B cell (primary cell): ENCODE measurements at regions not wholly inside any gene's neighbourhood (a gene's known extent, or its start where the extent isn't known, plus 50 kb on each side); places are given as distances from the start of the nearest gene placed in this dataset.

Source experiments
- ATAC-seq: fragments of 200-7000 bp; cut with Tn5 transposase; one replicate; pipeline ENCODE4 v1.10.0; 2021; ENCODE audit warnings: low read depth, mild to moderate bottlenecking, moderate number of reproducible peaks, moderate library complexity
- CTCF ChIA-PET: fragments of 350-600 bp; sonication (Branson Sonifier 250); formaldehyde crosslinking; loops from one replicate; lab custom pipeline; 2021; ENCODE audit warnings: antibody characterized with exemption, inconsistent platforms; lab: Charles Lee
- POLR2A ChIA-PET: fragments of 350-600 bp; sonication (Branson Sonifier 250); formaldehyde crosslinking; loops from one replicate; lab custom pipeline; 2021; ENCODE audit warnings: antibody characterized with exemption; lab: Charles Lee
- DNase-seq: peaks from one replicate; pipeline ENCODE4 v3.0.0; 2013
- H2AFZ ChIP-seq: 2 replicates; pipeline ENCODE4 v1.6.1; 2012; ENCODE audit warnings: mild to moderate bottlenecking, low read depth, low read length; ENCODE audit not compliant: insufficient read depth, poor library complexity, severe bottlenecking
- H3K27ac ChIP-seq, 2 donors: 1 replicate in 1 of 2; 2 replicates in 1 of 2; pipeline ENCODE4 v1.5.1; 2012 to 2013; ENCODE audit warnings: low read length in 2 of 2, mild to moderate bottlenecking in 2 of 2, moderate library complexity in 1 of 2
- H3K27me3 ChIP-seq, 4 experiments: fragments of 200-600 bp in 1 of 4; sonication (generic) in 1 of 4; replicated peaks in 1 of 4; 1 replicate in 2 of 4; 2 replicates in 2 of 4; pipeline versions ENCODE4 v1.6.1 to v1.7.0; 2013 to 2016; ENCODE audit warnings: low read length in 3 of 4, mild to moderate bottlenecking in 2 of 4, mixed read lengths in 1 of 4, moderate library complexity in 1 of 4; ENCODE audit not compliant: insufficient read depth in 4 of 4, control insufficient read depth in 3 of 4; ENCODE audit errors: control extremely low read depth in 1 of 4
- H3K36me3 ChIP-seq, 2 experiments: replicated peaks in 1 of 2; 1 replicate in 1 of 2; 2 replicates in 1 of 2; pipeline versions ENCODE4 v1.6.1 to v1.7.1; 2013; ENCODE audit warnings: low read length in 1 of 2; ENCODE audit not compliant: insufficient read depth in 2 of 2, control insufficient read depth in 1 of 2; ENCODE audit errors: control extremely low read depth in 1 of 2, extremely low read depth in 1 of 2
- H3K4me1 ChIP-seq, 2 donors: fragments of 200-600 bp in 1 of 2; sonication (generic) in 1 of 2; 1 replicate in 1 of 2; 2 replicates in 1 of 2; pipeline versions ENCODE4 v1.5.1 to v1.6.1; 2013 to 2017; ENCODE audit warnings: low read length in 2 of 2; ENCODE audit not compliant: control insufficient read depth in 2 of 2, insufficient read depth in 2 of 2
- H3K4me2 ChIP-seq: replicated peaks from 2 replicates; pipeline ENCODE3; 2012; ENCODE audit warnings: mild to moderate bottlenecking, low read depth, low read length; ENCODE audit not compliant: poor library complexity, severe bottlenecking
- H3K4me3 ChIP-seq, 5 experiments: fragments of 200-600 bp in 1 of 5; sonication (generic) in 1 of 5; 1 replicate in 3 of 5; 2 replicates in 2 of 5; pipeline versions ENCODE4 v1.5.1 to v1.7.0; 2011 to 2016; ENCODE audit warnings: low read length in 4 of 5, mild to moderate bottlenecking in 4 of 5, low read depth in 2 of 5, control low read depth in 1 of 5, moderate library complexity in 1 of 5; ENCODE audit not compliant: insufficient read depth in 1 of 5; ENCODE audit errors: control extremely low read depth in 1 of 5, extremely low read depth in 1 of 5
- H3K79me2 ChIP-seq: fragments of 200-600 bp; sonication (generic); one replicate; pipeline ENCODE4 v1.6.0; 2016; ENCODE audit warnings: low read length; ENCODE audit not compliant: control insufficient read depth, insufficient read depth
- H3K9ac ChIP-seq: fragments of 200-600 bp; sonication (generic); 2 replicates; pipeline ENCODE4 v1.6.1; 2017; ENCODE audit warnings: mild to moderate bottlenecking, low read length, moderate library complexity
- H3K9me3 ChIP-seq, 3 donors: one replicate each; pipeline versions ENCODE4 v1.6.1 to v1.7.1; 2013; ENCODE audit warnings: low read length in 2 of 3; ENCODE audit not compliant: control insufficient read depth in 2 of 3, insufficient read depth in 1 of 3; ENCODE audit errors: control extremely low read depth in 1 of 3
- H4K20me1 ChIP-seq: 2 replicates; pipeline ENCODE4 v1.6.0; 2012; ENCODE audit warnings: mild to moderate bottlenecking, low read length; ENCODE audit not compliant: insufficient read depth, control insufficient read depth, poor library complexity, severe bottlenecking
- H3K27ac Mint-ChIP-seq: one replicate; pipeline ENCODE4 v1.8.0; 2021; ENCODE audit warnings: mixed read lengths
- H3K27me3 Mint-ChIP-seq: one replicate; pipeline ENCODE4 v1.8.0; 2021; ENCODE audit warnings: mixed read lengths
- H3K4me1 Mint-ChIP-seq: one replicate; pipeline ENCODE4 v1.8.0; 2021; ENCODE audit warnings: mixed read lengths
- H3K4me3 Mint-ChIP-seq: one replicate; pipeline ENCODE4 v1.8.0; 2021; ENCODE audit warnings: mixed read lengths
- H3K9me3 Mint-ChIP-seq: one replicate; pipeline ENCODE4 v1.8.0; 2022; ENCODE audit warnings: mixed read lengths; ENCODE audit not compliant: insufficient read depth
- EZH2 ChIP-seq: IDR thresholded peaks from 2 replicates; pipeline ENCODE4 v1.6.1; 2012; ENCODE audit warnings: borderline replicate concordance, low read depth, mild to moderate bottlenecking, moderate library complexity, low read length; ENCODE audit not compliant: insufficient read depth, poor library complexity, severe bottlenecking
- WGBS: methylation state at CpG from one replicate; pipeline ENCODE4 v1.1.5; 2013; ENCODE audit warnings: missing lambda C conversion rate; ENCODE audit not compliant: insufficient coverage; 5-methylcytosine and 5-hydroxymethylcytosine counted together
- intact Hi-C: fragments of 100-400 bp; cut with micrococcal nuclease; formaldehyde crosslinking; loops from one replicate; pipeline ENCODE4 v1.10.0; 2022
- TF ChIP-seq, protein P1 (sequence below): fragments of 200-600 bp; IDR thresholded peaks from one replicate; pipeline ENCODE4 v1.8.0; 2022; ENCODE audit warnings: antibody characterized with exemption, mild to moderate bottlenecking

DNA sequence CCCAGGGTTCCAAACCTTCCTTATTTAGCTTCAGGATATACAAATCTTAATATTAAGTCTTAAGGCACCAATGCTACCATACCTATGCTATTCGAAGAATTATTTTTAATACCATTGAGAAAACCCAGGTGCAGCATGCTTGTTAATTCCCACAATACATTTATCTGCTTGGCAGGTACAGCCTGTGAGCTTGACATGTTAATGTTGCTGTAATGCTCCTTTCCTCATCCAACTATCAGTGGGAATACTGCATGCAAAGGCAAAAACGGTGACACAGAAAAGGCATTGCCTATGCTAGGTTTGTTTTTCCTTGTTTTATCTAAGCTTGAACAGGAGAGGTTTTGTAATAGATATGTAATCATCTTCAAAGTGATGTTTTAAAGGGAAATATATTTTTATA lies 135.7 kb upstream of the COX7C start:
- no peaks in the 10 kb centered on the region for H3K4me1 ChIP-seq
- POLR2A ChIA-PET, result no interaction called here

GRCh38 chr5:86493777-86494176 lies 124.0 kb upstream of the COX7C start:
- Histone ChIP-seq H3K27me3 (no peaks in the 10 kb centered on the region), H3K4me2 (no peak overlapping the region), H3K4me1 (no peaks in the 10 kb centered on the region), H3K27ac (no peak overlapping the region), H3K9me3 (no peaks in the 10 kb centered on the region), H3K36me3 (no peaks in the 10 kb centered on the region), H3K4me3 (no peak overlapping the region), H3K79me2 (no peaks in the 10 kb centered on the region), H2AFZ (no peak overlapping the region), H3K9ac (no peak overlapping the region), H4K20me1 (no peaks in the 10 kb centered on the region)
- no peak for ATAC-seq
- ChIA-PET CTCF (no interaction called here), POLR2A (no interaction called here)
- Mint-ChIP-seq H3K4me1 (no peaks in the 10 kb centered on the region), H3K27me3 (no peaks in the 10 kb centered on the region), H3K4me3 (no peak overlapping the region), H3K9me3 (no peaks in the 10 kb centered on the region), H3K27ac (no peak overlapping the region)
- DNase-seq, result no peak
- intact Hi-C loops, result no loop called here
- TF ChIP-seq, protein P1, sequence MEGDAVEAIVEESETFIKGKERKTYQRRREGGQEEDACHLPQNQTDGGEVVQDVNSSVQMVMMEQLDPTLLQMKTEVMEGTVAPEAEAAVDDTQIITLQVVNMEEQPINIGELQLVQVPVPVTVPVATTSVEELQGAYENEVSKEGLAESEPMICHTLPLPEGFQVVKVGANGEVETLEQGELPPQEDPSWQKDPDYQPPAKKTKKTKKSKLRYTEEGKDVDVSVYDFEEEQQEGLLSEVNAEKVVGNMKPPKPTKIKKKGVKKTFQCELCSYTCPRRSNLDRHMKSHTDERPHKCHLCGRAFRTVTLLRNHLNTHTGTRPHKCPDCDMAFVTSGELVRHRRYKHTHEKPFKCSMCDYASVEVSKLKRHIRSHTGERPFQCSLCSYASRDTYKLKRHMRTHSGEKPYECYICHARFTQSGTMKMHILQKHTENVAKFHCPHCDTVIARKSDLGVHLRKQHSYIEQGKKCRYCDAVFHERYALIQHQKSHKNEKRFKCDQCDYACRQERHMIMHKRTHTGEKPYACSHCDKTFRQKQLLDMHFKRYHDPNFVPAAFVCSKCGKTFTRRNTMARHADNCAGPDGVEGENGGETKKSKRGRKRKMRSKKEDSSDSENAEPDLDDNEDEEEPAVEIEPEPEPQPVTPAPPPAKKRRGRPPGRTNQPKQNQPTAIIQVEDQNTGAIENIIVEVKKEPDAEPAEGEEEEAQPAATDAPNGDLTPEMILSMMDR, result no peak
- TF ChIP-seq EZH2, result no peak
- WGBS, result no CpG with 5 or more reads among the region's 1 CpG

More for the DNA sequence above, 135.7 kb upstream of the COX7C start:
- Mint-ChIP-seq H3K9me3 (peaks cover 4% of the 10 kb centered on the region), H3K4me1 (no peaks in the 10 kb centered on the region), H3K27ac (no peak overlapping the region), H3K4me3 (no peak overlapping the region), H3K27me3 (no peaks in the 10 kb centered on the region)
- no peak for DNase-seq
- ATAC-seq, result no peak
- no peak overlapping the region for H3K27ac ChIP-seq
- no peaks in the 10 kb centered on the region for H3K36me3 ChIP-seq
- no CpG with 5 or more reads among the region's 2 CpGs for WGBS
- H3K79me2 ChIP-seq, result no peaks in the 10 kb centered on the region
- no peak overlapping the region for H2AFZ ChIP-seq
- no peak for TF ChIP-seq EZH2
- TF ChIP-seq, protein P1, result no peak
- H3K27me3 ChIP-seq, result no peaks in the 10 kb centered on the region
- no peak overlapping the region for H3K4me3 ChIP-seq
- CTCF ChIA-PET, result no interaction called here
- no peaks in the 10 kb centered on the region for H4K20me1 ChIP-seq
- intact Hi-C loops, result no loop called here
- no peaks in the 10 kb centered on the region for H3K9me3 ChIP-seq
- no peak overlapping the region for H3K9ac ChIP-seq
- H3K4me2 ChIP-seq, result no peak overlapping the region
